Stimulated activated CD4-positive, alpha-beta T cell treated with anti-CD3 and anti-CD28 coated beads, Interleukin-4, amount 100 ng/mL, for 1 hour (primary cell): ENCODE measurements at regions not wholly inside any gene's neighbourhood (a gene's known extent, or its start where the extent isn't known, plus 50 kb on each side); places are given as distances from the start of the nearest gene placed in this dataset.

Experiments
- DNase-seq: peaks from one replicate; pipeline ENCODE4 v3.0.0-alpha.2; 2020

- no peak for DNase-seq
Measured at GRCh38 chr5:174236070-174236469, 190.6 kb downstream of the NSG2 start.

GRCh38 chr5:174239718-174240117, 194.2 kb downstream of the NSG2 start:
- DNase-seq = no peak

GRCh38 chr5:174242573-174242972, 197.1 kb downstream of the NSG2 start:
- DNase-seq = no peak

GRCh38 chr5:174243904-174244303, 198.4 kb downstream of the NSG2 start:
- DNase-seq = no peak

- DNase-seq = no peak
Measured at GRCh38 chr5:174245516-174246075, 200.1 kb downstream of the NSG2 start.

GRCh38 chr5:174246743-174247142, 201.2 kb downstream of the NSG2 start:
- no peak for DNase-seq

- DNase-seq = no peak
Measured at GRCh38 chr5:174247301-174247700, 201.8 kb downstream of the NSG2 start.

GRCh38 chr5:174251305-174252000, 205.9 kb downstream of the NSG2 start:
- no peak for DNase-seq

GRCh38 chr5:174252121-174252520, 206.6 kb downstream of the NSG2 start:
- DNase-seq = no peak

GRCh38 chr5:174259696-174260420, 214.4 kb downstream of the NSG2 start:
- DNase-seq = no peak

GRCh38 chr5:174271316-174271715, 225.8 kb downstream of the NSG2 start:
- no peak for DNase-seq

- DNase-seq = no peak
Measured at GRCh38 chr5:174272671-174273070, 227.2 kb downstream of the NSG2 start.

GRCh38 chr5:174273325-174273724, 227.8 kb downstream of the NSG2 start:
- DNase-seq = no peak

GRCh38 chr5:174275959-174276358, 230.5 kb downstream of the NSG2 start:
- no peak for DNase-seq

GRCh38 chr5:174281089-174281760, 235.7 kb downstream of the NSG2 start:
- DNase-seq = no peak

GRCh38 chr5:174281855-174282254, 236.3 kb downstream of the NSG2 start:
- no peak for DNase-seq

GRCh38 chr5:174282391-174282790, 236.9 kb downstream of the NSG2 start:
- no peak for DNase-seq

GRCh38 chr5:174283211-174284005, 237.9 kb downstream of the NSG2 start:
- DNase-seq = no peak

- DNase-seq = no peak
Measured at GRCh38 chr5:174284873-174285272, 239.4 kb downstream of the NSG2 start.

- no peak for DNase-seq
Measured at GRCh38 chr5:174287761-174288160, 242.3 kb downstream of the NSG2 start.

- no peak for DNase-seq
Measured at GRCh38 chr5:174288439-174288838, 242.9 kb downstream of the NSG2 start.

- DNase-seq = no peak
Measured at GRCh38 chr5:174291162-174291561, 245.7 kb downstream of the NSG2 start.

- DNase-seq = no peak
Measured at GRCh38 chr5:174292348-174292747, 246.8 kb downstream of the NSG2 start.
